SU-DHL-6 (cell line): ENCODE measurements at regions not wholly inside any gene's neighbourhood (a gene's known extent, or its start where the extent isn't known, plus 50 kb on each side); places are given as distances from the start of the nearest gene placed in this dataset.

ENCODE experiments used
- EZH2phosphoT487 ChIP-seq: fragments of 200-600 bp; sonication (generic), shearing (Covaris generic); conservative IDR thresholded peaks from 2 replicates; pipeline ENCODE4 v1.6.1; 2018; ENCODE audit warnings: mild to moderate bottlenecking, antibody characterized with exemption, low read length, moderate library complexity, mixed read lengths
- TF ChIP-seq, protein P1 (sequence below): fragments of 200-600 bp; sonication (generic); IDR thresholded peaks from one replicate; pipeline ENCODE4 v1.5.1; 2017; ENCODE audit warnings: antibody characterized with exemption, mild to moderate bottlenecking, low read length, moderate library complexity; ENCODE audit not compliant: insufficient read depth, poor library complexity, severe bottlenecking

DNA sequence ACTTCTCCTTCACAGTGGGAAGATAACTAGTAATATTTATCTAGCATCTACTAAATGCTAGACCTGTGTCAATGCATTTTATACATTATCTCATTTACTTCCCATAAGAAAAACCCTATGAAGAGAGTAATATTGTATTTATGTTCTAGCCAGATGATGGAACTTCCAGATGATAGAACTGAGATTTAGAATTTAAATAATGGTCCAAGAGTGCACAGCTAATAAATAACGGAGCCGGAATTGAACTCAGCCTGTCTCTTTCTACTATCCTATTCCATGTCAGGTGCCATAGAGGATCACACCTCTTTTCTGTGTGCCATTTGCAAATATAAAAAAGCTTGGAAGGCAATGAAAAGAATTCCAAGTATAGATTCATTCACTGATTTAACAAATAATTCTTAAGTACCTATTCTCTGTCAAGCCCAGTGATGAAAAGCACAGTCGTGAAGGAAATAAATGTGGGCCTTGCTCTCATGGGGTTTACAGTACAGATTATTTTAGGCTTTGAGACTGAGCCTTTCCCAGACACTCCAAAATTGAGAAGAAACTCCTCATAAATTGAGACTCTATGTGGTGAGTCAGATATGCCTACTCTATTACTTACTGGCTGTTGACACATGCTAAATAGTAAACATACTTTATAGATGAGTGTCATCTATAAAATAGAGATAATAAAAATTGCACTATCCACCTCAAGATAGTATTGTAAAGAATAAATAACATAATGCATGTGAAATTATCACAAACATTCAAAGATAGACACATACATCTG, 378.0 kb upstream of the PRMT6 start:
- TF ChIP-seq, protein P1, sequence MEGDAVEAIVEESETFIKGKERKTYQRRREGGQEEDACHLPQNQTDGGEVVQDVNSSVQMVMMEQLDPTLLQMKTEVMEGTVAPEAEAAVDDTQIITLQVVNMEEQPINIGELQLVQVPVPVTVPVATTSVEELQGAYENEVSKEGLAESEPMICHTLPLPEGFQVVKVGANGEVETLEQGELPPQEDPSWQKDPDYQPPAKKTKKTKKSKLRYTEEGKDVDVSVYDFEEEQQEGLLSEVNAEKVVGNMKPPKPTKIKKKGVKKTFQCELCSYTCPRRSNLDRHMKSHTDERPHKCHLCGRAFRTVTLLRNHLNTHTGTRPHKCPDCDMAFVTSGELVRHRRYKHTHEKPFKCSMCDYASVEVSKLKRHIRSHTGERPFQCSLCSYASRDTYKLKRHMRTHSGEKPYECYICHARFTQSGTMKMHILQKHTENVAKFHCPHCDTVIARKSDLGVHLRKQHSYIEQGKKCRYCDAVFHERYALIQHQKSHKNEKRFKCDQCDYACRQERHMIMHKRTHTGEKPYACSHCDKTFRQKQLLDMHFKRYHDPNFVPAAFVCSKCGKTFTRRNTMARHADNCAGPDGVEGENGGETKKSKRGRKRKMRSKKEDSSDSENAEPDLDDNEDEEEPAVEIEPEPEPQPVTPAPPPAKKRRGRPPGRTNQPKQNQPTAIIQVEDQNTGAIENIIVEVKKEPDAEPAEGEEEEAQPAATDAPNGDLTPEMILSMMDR = no peak
- no peak for TF ChIP-seq EZH2phosphoT487
